T-cell (primary cell): ENCODE measurements at regions not wholly inside any gene's neighbourhood (a gene's known extent, or its start where the extent isn't known, plus 50 kb on each side); places are given as distances from the start of the nearest gene placed in this dataset.

Experiments
- ATAC-seq, 4 experiments: fragments of 200-7000 bp in 3 of 4; fragments of 150-1000 bp in 1 of 4; cut with Tn5 transposase; replicated peaks in 1 of 4; 1 replicate in 3 of 4; 2 replicates in 1 of 4; pipeline ENCODE4 v1.10.0; 2021; ENCODE audit warnings: moderate library complexity in 3 of 4, mild to moderate bottlenecking in 2 of 4, moderate number of reproducible peaks in 1 of 4
- CTCF ChIA-PET, 2 donors: fragments of 300-600 bp; sonication (Branson Sonifier 250); formaldehyde crosslinking; loops; one replicate each; lab custom pipeline; 2022; ENCODE audit warnings: antibody characterized with exemption in 2 of 2; lab: Charles Lee
- POLR2A ChIA-PET, 2 donors: fragments of 300-600 bp; sonication (Branson Sonifier 250); formaldehyde crosslinking; loops; one replicate each; lab custom pipeline; 2022; ENCODE audit warnings: antibody characterized with exemption in 2 of 2; lab: Charles Lee
- DNase-seq, 35 experiments: peaks; one replicate each; pipeline versions ENCODE4 v3.0.0 to v3.0.0-alpha.2; 2013 to 2023
- H3K27ac ChIP-seq: one replicate; pipeline ENCODE4 v1.5.1; 2013; ENCODE audit warnings: low read length
- H3K27me3 ChIP-seq, 2 experiments: replicated peaks in 1 of 2; 1 replicate in 1 of 2; 2 replicates in 1 of 2; pipeline versions ENCODE4 v1.6.1 to v1.7.0; 2013; ENCODE audit warnings: low read length in 1 of 2, mixed read lengths in 1 of 2; ENCODE audit not compliant: control insufficient read depth in 2 of 2, insufficient read depth in 2 of 2; ENCODE audit errors: extremely low read depth in 1 of 2
- H3K36me3 ChIP-seq, 2 donors: 1 replicate in 1 of 2; 2 replicates in 1 of 2; pipeline versions ENCODE4 v1.6.1 to v1.7.0; 2013; ENCODE audit warnings: low read length in 1 of 2; ENCODE audit not compliant: control insufficient read depth in 2 of 2, insufficient read depth in 1 of 2; ENCODE audit errors: extremely low read depth in 1 of 2
- H3K4me1 ChIP-seq, 2 experiments: 1 replicate in 1 of 2; 2 replicates in 1 of 2; pipeline versions ENCODE4 v1.6.1 to v1.7.0; 2013; ENCODE audit warnings: low read length in 2 of 2, mixed read lengths in 1 of 2; ENCODE audit not compliant: insufficient read depth in 2 of 2, control insufficient read depth in 1 of 2; ENCODE audit errors: extremely low read depth in 1 of 2
- H3K4me3 ChIP-seq, 2 donors: 1 replicate in 1 of 2; 2 replicates in 1 of 2; pipeline versions ENCODE4 v1.5.1 to v1.7.0; 2013; ENCODE audit warnings: mild to moderate bottlenecking in 2 of 2, low read length in 1 of 2, moderate library complexity in 1 of 2; ENCODE audit not compliant: control insufficient read depth in 1 of 2; ENCODE audit errors: extremely low read depth in 1 of 2
- H3K9me3 ChIP-seq: 2 replicates; pipeline ENCODE4 v1.7.0; 2013
- H3K27ac Mint-ChIP-seq, 2 donors: one replicate each; pipeline ENCODE4 v1.8.0; 2020 to 2021; ENCODE audit warnings: mild to moderate bottlenecking in 2 of 2, mixed read lengths in 2 of 2
- H3K27me3 Mint-ChIP-seq, 2 donors: one replicate each; pipeline ENCODE4 v1.8.0; 2021 to 2022; ENCODE audit warnings: mixed read lengths in 2 of 2
- H3K36me3 Mint-ChIP-seq: one replicate; pipeline ENCODE4 v1.8.0; 2021; ENCODE audit warnings: mixed read lengths
- H3K4me1 Mint-ChIP-seq, 3 donors: one replicate each; pipeline ENCODE4 v1.8.0; 2020 to 2022; ENCODE audit warnings: mixed read lengths in 3 of 3, mild to moderate bottlenecking in 1 of 3
- H3K4me3 Mint-ChIP-seq, 3 donors: one replicate each; pipeline ENCODE4 v1.8.0; 2020 to 2022; ENCODE audit warnings: mild to moderate bottlenecking in 3 of 3, mixed read lengths in 3 of 3, moderate library complexity in 3 of 3
- H3K9me3 Mint-ChIP-seq, 3 donors: one replicate each; pipeline ENCODE4 v1.8.0; 2020 to 2022; ENCODE audit warnings: mixed read lengths in 3 of 3
- WGBS: methylation state at CpG from one replicate; pipeline ENCODE4 v1.1.5; 2013; ENCODE audit warnings: missing lambda C conversion rate; ENCODE audit not compliant: insufficient coverage; 5-methylcytosine and 5-hydroxymethylcytosine counted together

DNA sequence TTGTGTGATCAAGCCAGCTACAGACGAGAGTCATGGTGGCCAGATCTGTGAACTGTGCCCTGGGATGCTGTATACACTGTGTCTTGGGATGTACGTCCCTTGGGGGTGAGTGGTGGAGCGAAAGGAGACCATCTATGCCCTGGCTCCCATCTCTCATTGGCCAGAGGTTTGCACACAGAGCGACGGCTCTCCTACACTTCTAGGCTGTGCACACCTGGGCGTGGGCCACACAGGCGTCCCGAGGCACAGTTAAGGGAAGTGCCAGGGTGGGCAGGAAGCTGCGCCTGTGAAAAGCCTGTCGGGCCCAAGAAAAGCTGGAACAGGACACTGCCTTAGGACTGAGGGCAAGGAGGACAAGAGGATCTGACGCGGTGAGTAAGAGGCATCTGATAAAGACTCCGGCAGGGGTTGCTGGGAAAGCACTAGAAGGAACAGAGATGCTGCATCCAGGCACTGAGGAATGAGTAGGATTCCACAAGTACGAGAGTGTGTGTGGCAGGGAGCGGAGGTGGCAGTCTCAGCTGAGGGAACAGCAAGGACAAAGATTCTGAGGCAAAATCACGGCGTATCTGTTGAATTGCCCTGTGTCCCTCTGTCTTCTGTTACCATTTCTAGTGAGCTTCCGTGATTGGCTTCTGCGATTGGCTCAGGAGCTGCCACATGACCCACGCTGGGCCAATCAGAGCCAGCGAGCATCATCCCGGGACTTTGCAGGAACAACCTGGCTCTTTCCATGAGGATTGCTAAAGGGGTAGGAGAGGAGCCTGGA is 67.9 kb upstream of the ZBTB40 start:
- Mint-ChIP-seq H3K9me3 (no peaks in the 10 kb centered on the region), H3K4me3 (no peak overlapping the region), H3K27ac (no peak overlapping the region), H3K4me1 (no peaks in the 10 kb centered on the region), H3K36me3 (no peaks in the 10 kb centered on the region), H3K27me3 (peaks cover 41 to 45% of the 10 kb centered on the region in 2 donors)
- no peak overlapping the region for H3K27ac ChIP-seq
- DNase-seq (no peak), ATAC-seq (no peak)
- 71% methylated on average over 18 of the region's 22 CpGs for WGBS
- no peaks in the 10 kb centered on the region for H3K4me1 ChIP-seq
- ChIA-PET CTCF (no interaction called here), POLR2A (no interaction called here)
- H3K9me3 ChIP-seq = no peaks in the 10 kb centered on the region
- no peaks in the 10 kb centered on the region for H3K36me3 ChIP-seq
- H3K27me3 ChIP-seq = peaks cover 0 to 44% of the 10 kb centered on the region in 2 experiments
- no peak overlapping the region for H3K4me3 ChIP-seq

DNA sequence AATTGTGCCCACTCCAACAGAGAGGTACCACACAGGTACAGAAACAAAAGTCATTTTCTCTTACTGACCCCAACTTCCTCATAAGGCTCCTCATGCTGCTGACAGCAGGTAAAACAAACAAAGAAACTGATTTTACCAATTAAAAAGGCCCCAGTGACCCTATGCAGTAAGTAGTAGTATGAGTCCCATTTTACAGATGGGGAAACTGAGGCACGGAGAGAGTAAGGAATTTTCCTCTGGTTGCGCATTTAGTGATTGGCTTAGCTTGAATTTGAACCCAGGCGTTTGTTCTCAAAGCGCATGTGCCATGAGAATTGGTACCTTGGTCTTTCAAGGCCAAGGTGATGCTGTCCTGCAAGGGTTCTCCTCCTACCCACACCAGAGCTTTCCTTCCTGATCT is 66.1 kb upstream of the ZBTB40 start:
- H3K27me3 Mint-ChIP-seq = peaks cover 54 to 59% of the 10 kb centered on the region in 2 donors

DNA sequence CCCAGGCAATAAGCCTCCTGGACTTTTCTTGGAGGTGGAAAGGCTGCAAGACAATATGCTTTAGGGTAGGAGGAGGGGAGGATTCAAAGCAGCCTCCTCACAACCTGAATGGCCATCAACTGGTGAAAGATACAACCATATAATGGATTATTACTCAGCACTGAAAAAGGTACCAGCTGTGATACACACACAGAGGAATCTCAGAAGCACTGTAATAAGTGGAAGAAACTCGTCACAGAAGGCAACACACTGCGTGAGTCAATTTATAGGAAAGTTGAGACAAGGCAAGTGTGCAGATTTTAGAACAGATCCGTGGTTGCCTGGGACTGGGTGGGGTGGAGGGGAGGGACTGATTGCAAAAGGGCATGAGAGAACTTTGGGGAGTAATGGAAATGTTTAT is 64.9 kb upstream of the ZBTB40 start:
- Histone ChIP-seq H3K27ac (no peak overlapping the region), H3K4me3 (no peak overlapping the region), H3K36me3 (no peaks in the 10 kb centered on the region), H3K27me3 (peaks cover 0 to 45% of the 10 kb centered on the region in 2 experiments), H3K4me1 (no peaks in the 10 kb centered on the region), H3K9me3 (no peaks in the 10 kb centered on the region)
- no peak overlapping the region for H3K27ac Mint-ChIP-seq
- H3K36me3 Mint-ChIP-seq = no peaks in the 10 kb centered on the region
- ATAC-seq (no peak), DNase-seq (no peak)
- H3K9me3 Mint-ChIP-seq = no peaks in the 10 kb centered on the region
- H3K27me3 Mint-ChIP-seq = peaks cover 62 to 64% of the 10 kb centered on the region in 2 donors
- no peaks in the 10 kb centered on the region for H3K4me1 Mint-ChIP-seq
- no peak overlapping the region for H3K4me3 Mint-ChIP-seq
- 84% methylated on average over 3 of the region's 3 CpGs for WGBS
- ChIA-PET POLR2A (no interaction called here), CTCF (no interaction called here)

More for the DNA sequence above, 66.1 kb upstream of the ZBTB40 start:
- Mint-ChIP-seq H3K4me1 (no peaks in the 10 kb centered on the region), H3K27ac (no peak overlapping the region), H3K9me3 (no peaks in the 10 kb centered on the region), H3K4me3 (no peak overlapping the region), H3K36me3 (no peaks in the 10 kb centered on the region)
- ATAC-seq (no peak), DNase-seq (no peak)
- Histone ChIP-seq H3K9me3 (no peaks in the 10 kb centered on the region), H3K27ac (no peak overlapping the region), H3K36me3 (no peaks in the 10 kb centered on the region), H3K27me3 (peaks cover 0 to 41% of the 10 kb centered on the region in 2 experiments), H3K4me1 (no peaks in the 10 kb centered on the region), H3K4me3 (no peak overlapping the region)
- ChIA-PET CTCF (no interaction called here), POLR2A (no interaction called here)
- 64% methylated on average over 2 of the region's 4 CpGs for WGBS

DNA sequence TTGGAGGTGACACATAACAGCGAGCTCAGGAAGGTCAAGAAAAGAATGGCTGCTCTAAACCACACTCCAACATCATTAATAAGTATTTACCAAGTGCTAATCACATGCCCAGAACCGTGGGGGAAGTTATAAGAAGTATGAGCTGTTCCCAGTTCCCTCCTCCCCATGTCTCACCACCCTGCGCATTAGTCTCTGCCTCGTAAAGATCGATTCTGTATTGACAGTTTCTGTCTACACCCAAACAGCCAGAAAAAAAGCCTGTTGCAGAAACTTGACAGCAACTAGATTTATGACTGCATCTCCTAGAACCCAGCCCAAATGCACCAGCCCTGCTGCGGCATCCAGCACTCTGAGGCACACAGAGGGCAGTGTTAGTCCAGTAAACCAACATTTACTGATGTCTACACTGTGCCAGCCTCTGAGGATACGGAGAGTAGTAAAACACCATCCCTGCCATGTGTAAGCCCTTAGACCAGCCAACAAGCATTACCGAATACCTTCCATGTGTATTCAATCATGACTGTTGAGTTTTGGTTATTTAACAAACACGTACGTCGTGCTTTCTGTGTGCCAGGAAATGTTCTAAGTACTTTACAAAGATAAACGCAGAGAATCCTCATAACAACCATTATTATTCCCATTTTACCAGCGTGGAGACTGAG is 63.6 kb upstream of the ZBTB40 start:
- H3K27ac Mint-ChIP-seq = no peak overlapping the region
- Histone ChIP-seq H3K27me3 (peaks cover 0 to 57% of the 10 kb centered on the region in 2 experiments), H3K4me3 (no peak overlapping the region), H3K4me1 (no peaks in the 10 kb centered on the region), H3K36me3 (no peaks in the 10 kb centered on the region), H3K9me3 (no peaks in the 10 kb centered on the region), H3K27ac (no peak overlapping the region)
- WGBS = 42% methylated on average over 2 of the region's 13 CpGs
- DNase-seq = no peak
- no peak for ATAC-seq
- ChIA-PET POLR2A (no interaction called here), CTCF (no interaction called here)
- H3K4me1 Mint-ChIP-seq = no peaks in the 10 kb centered on the region
- H3K4me3 Mint-ChIP-seq = no peak overlapping the region
- H3K9me3 Mint-ChIP-seq = no peaks in the 10 kb centered on the region
- H3K36me3 Mint-ChIP-seq = no peaks in the 10 kb centered on the region
- H3K27me3 Mint-ChIP-seq = peaks cover 69% of the 10 kb centered on the region in 2 donors

DNA sequence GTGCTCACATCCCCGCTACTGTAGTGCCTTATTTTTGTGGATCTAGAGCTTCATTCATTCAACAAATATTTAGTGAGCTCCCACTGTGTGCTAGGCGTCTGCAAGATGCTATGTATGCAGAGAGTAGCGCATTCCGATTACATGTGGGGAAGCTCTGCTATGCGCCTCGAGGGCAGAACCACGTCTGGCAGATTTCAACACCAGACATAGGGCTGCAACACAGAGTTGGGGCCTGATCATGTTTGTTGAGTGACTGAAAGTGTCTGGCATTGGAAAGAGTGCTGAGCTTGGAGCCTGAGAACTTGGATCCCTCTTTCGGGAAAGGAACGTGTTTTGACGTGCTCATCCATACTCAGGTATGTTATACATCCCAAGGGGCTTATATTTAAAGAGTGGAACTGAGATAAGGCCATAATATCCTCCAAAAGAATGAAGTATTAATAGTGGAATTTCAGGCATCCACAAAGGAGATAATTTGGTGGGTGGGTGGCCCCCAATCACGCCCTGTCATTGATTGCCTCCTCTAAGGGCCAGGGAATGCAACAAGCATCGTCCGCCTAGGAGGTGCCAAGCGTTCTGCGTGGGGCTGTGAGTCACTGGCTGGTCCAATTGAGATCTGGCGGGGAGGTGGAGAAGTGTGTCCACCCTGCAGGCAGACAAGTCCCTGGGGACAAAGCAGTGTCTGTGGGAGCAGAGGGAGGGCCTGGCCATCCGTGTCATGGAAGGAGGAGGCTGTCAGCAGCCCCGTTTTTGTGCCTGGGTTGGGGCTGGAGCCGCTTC is 62.8 kb upstream of the ZBTB40 start:
- H3K27me3 ChIP-seq = peaks cover 2 to 62% of the 10 kb centered on the region in 2 experiments
- Mint-ChIP-seq H3K27me3 (peaks cover 69% of the 10 kb centered on the region in 2 donors), H3K36me3 (no peaks in the 10 kb centered on the region), H3K9me3 (no peaks in the 10 kb centered on the region), H3K27ac (no peak overlapping the region), H3K4me1 (no peaks in the 10 kb centered on the region), H3K4me3 (no peak overlapping the region)
- no peaks in the 10 kb centered on the region for H3K4me1 ChIP-seq
- no peak for ATAC-seq
- H3K4me3 ChIP-seq = no peak overlapping the region
- no peaks in the 10 kb centered on the region for H3K36me3 ChIP-seq
- WGBS = 75% methylated on average over 13 of the region's 19 CpGs
- ChIA-PET POLR2A (no interaction called here), CTCF (no interaction called here)
- no peak overlapping the region for H3K27ac ChIP-seq
- no peaks in the 10 kb centered on the region for H3K9me3 ChIP-seq
- no peak for DNase-seq

- CTCF ChIA-PET = no interaction called here
Measured at GRCh38 chr1:22393587-22393986, 58.1 kb upstream of the ZBTB40 start.

More at GRCh38 chr1:22393587-22393986, 58.1 kb upstream of the ZBTB40 start:
- H3K4me3 Mint-ChIP-seq = no peak overlapping the region
- no peak overlapping the region for H3K27ac Mint-ChIP-seq
- Histone ChIP-seq H3K27me3 (peaks cover 7 to 72% of the 10 kb centered on the region in 2 experiments), H3K4me3 (no peak overlapping the region), H3K27ac (no peak overlapping the region), H3K36me3 (no peaks in the 10 kb centered on the region), H3K9me3 (no peaks in the 10 kb centered on the region), H3K4me1 (peaks cover 8 to 11% of the 10 kb centered on the region in 2 experiments)
- ATAC-seq = no peak
- H3K4me1 Mint-ChIP-seq = peaks cover 16 to 17% (median 16%) of the 10 kb centered on the region in 3 donors
- POLR2A ChIA-PET = no interaction called here
- H3K27me3 Mint-ChIP-seq = peaks cover 79 to 81% of the 10 kb centered on the region in 2 donors
- no peak for DNase-seq
- no peaks in the 10 kb centered on the region for H3K9me3 Mint-ChIP-seq
- 65% methylated on average over 3 of the region's 6 CpGs for WGBS
- no peaks in the 10 kb centered on the region for H3K36me3 Mint-ChIP-seq
